IPS-NIHi7 (cell line): ENCODE measurements at regions not wholly inside any gene's neighbourhood (a gene's known extent, or its start where the extent isn't known, plus 50 kb on each side); places are given as distances from the start of the nearest gene placed in this dataset.

Experiments used
- DNase-seq: peaks from one replicate; pipeline ENCODE4 v3.0.0; 2012; ENCODE audit warnings: mixed read lengths; ENCODE audit errors: extremely low spot score

DNA sequence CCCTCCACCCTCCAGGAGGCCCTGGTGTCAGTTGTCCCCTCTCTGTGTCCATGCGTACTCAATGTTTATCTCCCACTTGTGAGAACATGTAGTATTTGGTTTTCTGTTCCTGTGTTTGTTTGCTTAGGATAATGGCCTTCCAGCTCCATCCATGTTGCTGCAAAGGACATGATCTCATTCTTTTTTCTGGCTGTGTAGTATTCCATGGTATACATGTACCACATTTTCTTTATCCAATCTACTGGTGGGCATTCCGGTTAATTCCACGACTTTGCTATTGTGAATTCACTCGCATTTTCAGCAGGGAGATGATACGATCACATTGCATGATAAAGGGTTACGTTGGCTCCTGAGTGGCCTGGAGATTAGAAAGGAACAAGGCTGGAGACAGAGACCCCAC is 286.2 kb downstream of the FOXL1 start:
- DNase-seq: no peak

- no peak for DNase-seq
Observed at GRCh38 chr16:86865851-86866662, 287.7 kb downstream of the FOXL1 start.

DNA sequence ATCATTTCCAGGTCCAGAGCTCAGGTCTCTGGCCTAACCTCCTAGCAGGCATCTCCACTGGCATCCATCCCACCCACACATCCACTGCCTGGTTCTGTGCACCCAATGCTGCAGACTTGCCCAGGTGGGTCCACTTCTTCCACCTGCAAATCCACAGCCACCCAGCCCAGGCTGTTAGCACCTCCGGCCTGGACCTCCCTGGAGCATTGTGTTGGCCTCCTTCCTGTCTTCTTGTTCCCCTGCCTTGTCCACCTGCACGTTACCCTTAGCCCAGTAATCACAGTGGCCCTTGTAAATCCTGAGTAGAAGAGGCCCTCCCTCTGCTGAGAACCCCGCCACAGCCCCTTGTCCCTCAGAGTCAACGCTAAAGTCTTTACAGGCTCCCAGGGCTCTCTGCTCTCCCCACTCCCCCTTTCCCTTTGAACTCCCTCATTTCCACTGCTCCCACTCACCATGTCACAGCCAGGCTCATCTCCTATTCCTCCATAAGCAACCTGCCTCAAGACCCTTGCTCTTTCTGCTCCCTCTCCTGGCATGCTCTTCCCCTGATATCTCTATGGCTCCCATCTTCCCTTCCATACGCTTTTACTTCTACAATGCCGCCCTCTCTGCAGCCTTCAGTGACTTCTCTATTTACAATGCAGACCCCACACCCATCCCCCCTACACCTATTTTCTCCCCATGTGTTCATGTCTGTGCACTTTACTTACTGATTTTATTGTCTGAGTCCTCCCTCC is 288.8 kb downstream of the FOXL1 start:
- no peak for DNase-seq

- no peak for DNase-seq
Observed at GRCh38 chr16:86868070-86868469, 289.7 kb downstream of the FOXL1 start.

- no peak for DNase-seq
Observed at GRCh38 chr16:86868786-86869185, 290.4 kb downstream of the FOXL1 start.

DNA sequence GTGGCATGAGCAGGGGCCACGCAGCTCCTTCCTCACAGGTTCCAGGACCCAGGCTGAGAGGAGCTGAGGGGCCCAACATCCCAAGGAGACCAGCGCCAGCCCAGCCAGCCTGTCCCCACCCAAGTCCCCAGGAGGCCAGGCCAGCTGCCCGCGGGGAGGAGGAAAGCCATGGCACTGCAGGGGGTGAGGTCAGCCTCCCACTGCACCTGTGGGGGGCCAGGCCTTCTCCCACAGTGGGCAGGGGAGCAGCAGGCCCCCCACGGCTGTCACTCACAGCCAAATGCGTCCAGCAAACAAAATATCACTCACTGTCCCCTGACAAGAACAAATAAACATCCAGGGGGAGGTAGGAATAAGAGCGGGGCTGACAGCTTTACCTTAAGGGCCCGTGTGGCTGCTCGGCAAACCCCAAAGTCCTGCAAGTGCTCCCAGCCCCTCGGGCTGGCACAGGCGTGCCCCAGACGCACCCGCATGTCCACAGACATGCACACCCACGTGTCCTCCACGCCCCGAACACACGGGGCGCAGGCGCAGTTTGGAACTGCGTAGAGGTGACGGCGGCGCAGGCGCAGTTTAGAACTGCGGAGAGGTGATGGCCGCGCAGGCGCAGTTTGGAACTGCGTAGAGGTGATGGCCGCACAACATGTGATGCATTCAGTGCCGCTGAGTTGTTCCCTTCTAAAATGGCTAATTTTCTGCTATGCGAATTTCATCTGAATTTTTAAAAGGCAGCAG is 291.1 kb downstream of the FOXL1 start:
- no peak for DNase-seq

- DNase-seq: no peak
Observed at GRCh38 chr16:86870380-86870779, 292.0 kb downstream of the FOXL1 start.

DNA sequence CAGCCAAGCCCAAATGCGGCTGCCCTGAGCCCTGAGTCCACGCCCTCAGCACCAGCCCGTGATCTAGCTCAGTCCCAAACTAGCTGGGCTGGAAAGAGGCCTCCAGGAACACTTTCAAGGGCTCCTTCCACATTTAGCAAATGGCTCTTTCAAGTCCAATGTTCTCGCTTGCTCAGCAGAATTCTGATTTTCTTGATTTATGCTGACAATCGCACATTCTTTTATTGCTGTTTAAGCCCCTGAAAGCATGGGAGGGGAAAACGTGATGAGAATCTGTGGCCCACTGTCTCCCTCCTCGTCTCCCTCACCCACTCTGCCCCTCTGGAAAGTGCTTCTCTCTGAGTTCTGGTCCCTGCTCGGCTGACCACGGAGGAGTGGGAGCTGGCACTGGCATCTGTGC is 293.8 kb downstream of the FOXL1 start:
- no peak for DNase-seq

DNA sequence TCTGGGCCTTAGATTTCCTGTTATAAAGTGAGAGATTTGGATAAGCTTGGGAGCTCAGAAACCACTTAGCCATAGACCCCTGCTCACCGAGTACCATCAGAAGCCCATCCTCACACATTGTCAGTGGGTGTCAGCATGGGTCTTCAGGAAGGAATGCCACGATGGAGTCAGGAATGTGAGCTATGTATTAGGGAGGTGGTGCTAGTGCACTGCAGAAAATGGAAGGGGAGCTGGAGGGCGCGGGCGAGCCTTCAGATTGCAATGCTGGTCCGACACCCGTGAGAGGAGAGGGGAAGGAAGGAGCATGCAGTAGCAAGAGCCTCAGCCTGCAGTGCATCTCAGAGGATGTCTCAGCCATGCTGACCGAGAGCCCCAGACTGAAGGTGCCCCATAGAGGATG is 294.5 kb downstream of the FOXL1 start:
- DNase-seq: peak; percentile 34

DNA sequence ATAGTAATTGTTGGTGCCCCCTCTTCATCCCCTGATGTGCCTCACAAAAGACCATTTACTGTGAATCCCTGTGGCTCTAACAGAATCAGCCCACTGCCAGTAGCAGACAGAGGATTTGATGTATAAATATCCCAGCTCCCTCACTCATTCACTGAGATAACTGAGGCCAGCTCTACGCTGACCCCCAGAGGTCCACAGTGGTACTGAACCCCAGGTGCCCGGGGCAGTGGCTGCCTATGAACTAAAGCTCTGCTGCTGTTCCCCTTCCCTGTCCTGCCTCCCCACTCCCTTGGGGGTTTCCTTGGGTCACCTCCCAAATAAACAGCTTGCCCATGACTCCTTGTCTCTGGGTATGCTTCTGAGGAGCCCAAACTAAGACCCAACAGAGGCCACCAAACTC is 295.8 kb downstream of the FOXL1 start:
- peak; percentile 82 for DNase-seq

DNA sequence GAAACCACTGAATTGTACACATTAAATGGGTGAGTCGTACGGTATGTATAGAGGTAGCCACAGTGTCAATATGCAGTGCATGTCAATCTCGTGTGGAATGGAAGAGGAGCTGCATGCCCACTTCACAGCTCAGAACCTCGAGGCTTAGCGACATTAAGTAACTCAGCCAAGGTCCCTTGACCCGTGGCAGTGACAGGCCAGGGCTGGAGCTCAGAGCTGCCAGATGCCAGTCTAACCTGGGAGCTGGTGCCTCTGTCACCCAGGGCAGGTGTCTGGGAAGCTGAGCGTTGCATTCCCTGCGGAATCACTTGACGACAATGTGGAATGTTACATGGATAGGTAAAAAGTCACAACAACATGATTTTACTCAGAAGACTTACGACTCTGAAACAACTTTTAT is 298.1 kb downstream of the FOXL1 start:
- no peak for DNase-seq

GRCh38 chr16:86877108-86877507 is 298.8 kb downstream of the FOXL1 start:
- DNase-seq: no peak

DNA sequence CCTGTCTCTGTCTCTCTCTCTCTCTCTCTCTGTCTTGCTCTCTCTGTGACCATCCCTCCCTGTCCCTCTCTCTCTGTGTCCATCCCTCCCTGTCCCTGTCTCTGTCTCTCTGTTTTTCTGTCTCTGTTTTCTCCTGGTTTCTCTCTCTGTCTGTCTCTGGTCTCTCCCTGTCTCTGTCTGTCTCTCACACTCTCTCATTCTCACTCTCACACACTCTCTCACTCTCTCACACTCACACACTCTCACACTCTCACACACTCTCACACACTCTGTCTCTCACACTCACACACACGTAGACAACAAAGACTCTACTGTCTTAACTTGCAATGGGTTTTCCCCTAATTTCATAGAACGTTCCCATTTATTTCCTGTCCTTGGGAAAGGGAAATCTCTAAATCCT is 299.5 kb downstream of the FOXL1 start:
- DNase-seq: no peak

GRCh38 chr16:86878236-86879080 is 300.1 kb downstream of the FOXL1 start:
- DNase-seq: no peak

- no peak for DNase-seq
Observed at GRCh38 chr16:86879268-86879667, 300.9 kb downstream of the FOXL1 start.

DNA sequence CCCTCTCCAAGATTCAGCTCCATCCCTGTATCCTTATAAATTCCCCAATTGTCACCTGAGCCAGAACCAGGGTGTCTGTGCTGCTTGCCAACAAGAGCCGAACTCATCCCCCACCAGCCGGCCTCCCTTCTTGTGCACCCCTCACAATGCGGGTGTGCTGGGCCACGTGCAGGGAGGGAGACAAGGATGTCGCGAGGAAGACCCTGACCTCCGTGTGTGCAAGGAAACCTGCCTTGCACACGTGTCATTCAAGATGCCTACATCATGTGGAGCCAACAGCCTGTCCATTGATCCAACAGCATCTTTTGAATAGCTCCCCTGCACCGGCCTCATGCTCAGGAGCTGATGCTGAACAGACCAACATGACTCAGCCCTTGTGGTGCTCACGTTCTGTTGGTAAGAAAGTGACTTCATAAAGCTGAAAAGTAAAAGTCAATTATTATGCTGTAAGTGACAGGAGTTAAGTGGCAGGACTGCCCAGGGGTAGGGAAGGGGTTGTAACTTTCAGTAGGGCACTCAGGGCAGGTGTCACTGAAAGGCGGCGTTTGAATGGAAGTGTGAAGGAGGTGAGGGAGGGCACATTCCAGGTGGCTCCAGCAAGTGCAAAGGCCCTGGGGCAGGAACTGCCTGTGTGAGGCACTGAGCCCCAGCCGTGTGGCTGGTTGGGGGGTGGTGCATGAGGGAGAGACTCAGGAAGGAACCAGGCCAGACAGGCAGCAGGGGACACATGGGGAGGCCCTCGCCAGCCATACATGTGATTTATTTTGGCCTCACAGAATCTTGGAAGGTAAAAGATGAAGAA is 302.2 kb downstream of the FOXL1 start:
- no peak for DNase-seq

DNA sequence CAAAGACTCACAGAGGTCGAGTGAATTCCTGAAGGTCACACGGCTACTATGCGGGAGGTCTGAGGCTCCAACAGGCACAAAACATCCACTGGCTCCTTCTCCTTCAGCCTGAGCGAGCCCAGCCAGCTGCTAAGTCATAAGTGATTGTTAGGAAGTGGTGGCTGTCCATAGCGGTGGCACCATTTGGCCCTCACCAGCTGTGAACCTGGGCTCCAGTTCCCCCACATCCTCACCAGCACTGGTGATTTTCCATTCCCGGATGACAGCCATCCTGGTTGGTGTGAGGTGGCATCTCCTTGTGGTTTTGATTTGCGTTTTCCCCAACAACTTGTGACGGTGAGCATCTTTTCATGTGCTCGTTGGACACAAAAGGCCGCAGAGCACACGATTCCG is 302.8 kb downstream of the FOXL1 start:
- no peak for DNase-seq

DNA sequence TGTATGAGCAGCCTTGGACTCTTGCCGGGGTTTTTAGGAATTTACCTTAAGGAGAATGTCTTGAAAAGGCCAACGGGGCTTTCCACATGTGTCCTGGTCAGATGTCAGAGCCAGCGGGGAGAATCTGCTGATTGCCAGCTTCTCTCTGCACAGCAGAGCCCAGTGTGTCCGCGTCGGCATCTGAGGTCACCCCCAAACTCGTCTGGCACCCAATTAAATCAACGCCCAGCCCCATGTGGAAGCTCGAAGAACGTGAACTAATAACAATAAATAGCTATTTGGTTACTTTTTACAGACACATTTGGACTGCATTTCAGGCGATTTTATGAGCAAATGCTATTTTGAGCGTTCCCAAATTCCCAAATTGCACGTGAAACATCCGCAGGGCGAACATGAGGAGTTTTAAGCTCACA is 303.5 kb downstream of the FOXL1 start:
- no peak for DNase-seq

GRCh38 chr16:86882586-86883280 is 304.4 kb downstream of the FOXL1 start:
- DNase-seq: no peak
